Neural progenitor cell (in vitro differentiated cells): ENCODE measurements at regions not wholly inside any gene's neighbourhood (a gene's known extent, or its start where the extent isn't known, plus 50 kb on each side); places are given as distances from the start of the nearest gene placed in this dataset.

Experiments
- DNase-seq: peaks from one replicate; pipeline ENCODE4 v3.0.0-alpha.2; 2016; ENCODE audit warnings: low spot score
- H2AFZ ChIP-seq: fragments of 200-600 bp; sonication (generic); replicated peaks from 2 replicates; pipeline ENCODE4 v1.6.1; 2016; ENCODE audit warnings: antibody characterized with exemption
- H3F3A ChIP-seq: fragments of 200-600 bp; sonication (generic); 2 replicates; pipeline ENCODE4 v1.6.1; 2016; ENCODE audit warnings: antibody characterized with exemption, low read depth
- H3K27ac ChIP-seq: fragments of 200-600 bp; sonication (generic); 2 replicates; pipeline ENCODE4 v1.5.1; 2016; ENCODE audit warnings: mild to moderate bottlenecking
- H3K27me3 ChIP-seq: fragments of 200-600 bp; sonication (generic); 2 replicates; pipeline ENCODE4 v1.6.1; 2016; ENCODE audit warnings: mild to moderate bottlenecking, moderate library complexity
- H3K36me3 ChIP-seq: fragments of 200-600 bp; sonication (generic); 2 replicates; pipeline ENCODE4 v1.5.1; 2016
- H3K4me1 ChIP-seq: fragments of 200-600 bp; sonication (generic); 2 replicates; pipeline ENCODE4 v1.6.1; 2016; ENCODE audit warnings: mixed run types
- H3K4me2 ChIP-seq: fragments of 200-600 bp; sonication (generic); 2 replicates; pipeline ENCODE4 v1.6.1; 2016
- H3K4me3 ChIP-seq: fragments of 200-600 bp; sonication (generic); 2 replicates; pipeline ENCODE4 v1.5.1; 2016
- H3K79me2 ChIP-seq: fragments of 200-600 bp; sonication (generic); 2 replicates; pipeline ENCODE4 v1.6.1; 2016; ENCODE audit warnings: low read depth
- H3K9ac ChIP-seq: fragments of 200-600 bp; sonication (generic); 2 replicates; pipeline ENCODE4 v1.6.1; 2016
- H3K9me3 ChIP-seq: fragments of 200-600 bp; sonication (generic); 2 replicates; pipeline ENCODE4 v1.5.1; 2016; ENCODE audit warnings: low read depth
- H4K20me1 ChIP-seq: fragments of 200-600 bp; sonication (generic); 2 replicates; pipeline ENCODE4 v1.6.1; 2016; ENCODE audit warnings: low read depth
- H3K27ac Mint-ChIP-seq: 3 replicates; pipeline ENCODE4 v1.8.0; 2021; ENCODE audit warnings: mixed read lengths
- H3K27me3 Mint-ChIP-seq: 2 replicates; pipeline ENCODE4 v1.8.0; 2022; ENCODE audit warnings: low read depth, mild to moderate bottlenecking, inconsistent platforms, moderate library complexity, mixed read lengths; ENCODE audit not compliant: insufficient read depth
- H3K36me3 Mint-ChIP-seq: 3 replicates; pipeline ENCODE4 v1.8.0; 2021; ENCODE audit warnings: mixed read lengths
- H3K4me1 Mint-ChIP-seq: 3 replicates; pipeline ENCODE4 v1.8.0; 2021; ENCODE audit warnings: mixed read lengths
- H3K4me3 Mint-ChIP-seq: 3 replicates; pipeline ENCODE4 v1.8.0; 2021; ENCODE audit warnings: mild to moderate bottlenecking, moderate library complexity, mixed read lengths
- H3K9me3 Mint-ChIP-seq: 3 replicates; pipeline ENCODE4 v1.8.0; 2020; ENCODE audit warnings: mixed read lengths
- CTCF ChIP-seq: fragments of 200-600 bp; sonication (generic); IDR thresholded peaks from 2 replicates; pipeline ENCODE4 v1.5.1; 2017; ENCODE audit warnings: antibody characterized with exemption, mild to moderate bottlenecking
- EZH2 ChIP-seq: fragments of 200-600 bp; sonication (generic); IDR thresholded peaks from 2 replicates; pipeline ENCODE4 v1.6.1; 2017; ENCODE audit warnings: antibody characterized with exemption, mild to moderate bottlenecking, moderate library complexity
- EZH2phosphoT487 ChIP-seq: fragments of 200-600 bp; sonication (generic); IDR thresholded peaks from 2 replicates; pipeline ENCODE4 v1.6.1; 2017; ENCODE audit warnings: antibody characterized with exemption

DNA sequence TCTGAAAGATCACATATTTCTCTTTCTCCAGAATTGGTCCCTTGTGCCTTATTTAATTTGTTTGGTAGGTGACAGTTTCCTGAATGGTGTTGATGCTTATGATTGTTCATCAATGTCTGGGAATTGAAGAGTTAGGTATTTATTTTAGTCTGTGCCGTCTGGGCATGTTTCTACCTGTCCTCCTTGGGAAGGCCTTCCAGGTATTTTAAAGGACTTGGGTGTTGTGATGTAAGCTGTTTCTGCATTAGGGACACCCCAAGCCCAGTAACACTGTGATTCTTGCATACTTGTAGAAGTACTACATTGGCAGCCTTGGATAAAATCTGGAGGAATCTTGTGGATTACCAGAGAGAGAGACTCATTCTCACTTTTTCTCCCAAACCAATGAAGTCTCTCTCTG lies 120.8 kb upstream of the CXXC4 start:
- no peak for DNase-seq
- no peak overlapping the region for H3K27ac Mint-ChIP-seq
- Histone ChIP-seq H4K20me1 (no peaks in the 10 kb centered on the region), H3F3A (no peaks in the 10 kb centered on the region), H3K79me2 (no peaks in the 10 kb centered on the region), H3K4me2 (no peak overlapping the region), H3K27ac (no peak overlapping the region), H2AFZ (peak overlapping the region; percentile 57), H3K27me3 (no peaks in the 10 kb centered on the region), H3K36me3 (no peaks in the 10 kb centered on the region), H3K4me3 (no peak overlapping the region), H3K4me1 (peaks cover 11% of the 10 kb centered on the region), H3K9ac (no peak overlapping the region), H3K9me3 (no peaks in the 10 kb centered on the region)
- TF ChIP-seq EZH2 = no peak
- no peak for TF ChIP-seq EZH2phosphoT487
- TF ChIP-seq CTCF = no peak
- H3K9me3 Mint-ChIP-seq = peaks cover 9% of the 10 kb centered on the region
- H3K36me3 Mint-ChIP-seq = peaks cover 2% of the 10 kb centered on the region
- peaks cover 5% of the 10 kb centered on the region for H3K4me1 Mint-ChIP-seq
- H3K27me3 Mint-ChIP-seq = no peaks in the 10 kb centered on the region
- H3K4me3 Mint-ChIP-seq = no peak overlapping the region

- H3K27ac Mint-ChIP-seq = peak overlapping the region; percentile 10
- H3K4me3 Mint-ChIP-seq = no peak overlapping the region
- no peaks in the 10 kb centered on the region for H3K79me2 ChIP-seq
- H3K36me3 ChIP-seq = no peaks in the 10 kb centered on the region
- H3K27me3 Mint-ChIP-seq = no peaks in the 10 kb centered on the region
- peak overlapping the region; percentile 57 for H2AFZ ChIP-seq
- H3K4me2 ChIP-seq = no peak overlapping the region
- no peaks in the 10 kb centered on the region for H4K20me1 ChIP-seq
- no peak for DNase-seq
- no peaks in the 10 kb centered on the region for H3F3A ChIP-seq
- no peak overlapping the region for H3K9ac ChIP-seq
- no peaks in the 10 kb centered on the region for H3K27me3 ChIP-seq
- no peak overlapping the region for H3K4me3 ChIP-seq
- no peaks in the 10 kb centered on the region for H3K9me3 ChIP-seq
- peaks cover 5% of the 10 kb centered on the region for H3K4me1 Mint-ChIP-seq
- H3K27ac ChIP-seq = no peak overlapping the region
- peaks cover 7% of the 10 kb centered on the region for H3K9me3 Mint-ChIP-seq
- TF ChIP-seq EZH2 (no peak), CTCF (no peak), EZH2phosphoT487 (no peak)
- peaks cover 11% of the 10 kb centered on the region for H3K4me1 ChIP-seq
- H3K36me3 Mint-ChIP-seq = peaks cover 2% of the 10 kb centered on the region
Observed at GRCh38 chr4:104615926-104616325, 121.2 kb upstream of the CXXC4 start.

- Histone ChIP-seq H3K27ac (no peak overlapping the region), H3K4me2 (no peak overlapping the region), H3K27me3 (no peaks in the 10 kb centered on the region), H3K9ac (no peak overlapping the region), H3K9me3 (no peaks in the 10 kb centered on the region), H3K79me2 (no peaks in the 10 kb centered on the region), H4K20me1 (no peaks in the 10 kb centered on the region), H3K4me1 (peaks cover 11% of the 10 kb centered on the region), H3F3A (no peaks in the 10 kb centered on the region), H3K4me3 (no peak overlapping the region), H3K36me3 (no peaks in the 10 kb centered on the region), H2AFZ (peak overlapping the region; percentile 57)
- Mint-ChIP-seq H3K27me3 (no peaks in the 10 kb centered on the region), H3K4me1 (peaks cover 5% of the 10 kb centered on the region), H3K27ac (peak overlapping the region; percentile 55), H3K36me3 (peaks cover 2% of the 10 kb centered on the region), H3K9me3 (peaks cover 7% of the 10 kb centered on the region), H3K4me3 (no peak overlapping the region)
- DNase-seq = no peak
- TF ChIP-seq CTCF (no peak), EZH2 (no peak), EZH2phosphoT487 (no peak)
Observed at GRCh38 chr4:104616401-104616820, 121.7 kb upstream of the CXXC4 start.
